HFF-Myc (cell line): ENCODE measurements at regions not wholly inside any gene's neighbourhood (a gene's known extent, or its start where the extent isn't known, plus 50 kb on each side); places are given as distances from the start of the nearest gene placed in this dataset.

ENCODE experiments used
- DNase-seq: peaks from one replicate; pipeline ENCODE4 v3.0.0-alpha.2; 2011; ENCODE audit warnings: low read depth; ENCODE audit errors: extremely low read depth
- H3K4me3 ChIP-seq: replicated peaks from 2 replicates; pipeline ENCODE4 v1.5.1; 2011; ENCODE audit warnings: low read depth, mild to moderate bottlenecking, control low read depth, low read length
- CTCF ChIP-seq: IDR thresholded peaks from 2 replicates; pipeline ENCODE4 v1.5.1; 2012; ENCODE audit warnings: mild to moderate bottlenecking, low read depth, low read length, control low read depth; ENCODE audit errors: missing control alignments

GRCh38 chr6:44558024-44558831, 170.7 kb downstream of the CDC5L start:
- H3K4me3 ChIP-seq: no peak overlapping the region
- no peak for DNase-seq
- no peak for TF ChIP-seq CTCF

- no peak overlapping the region for H3K4me3 ChIP-seq
- no peak for TF ChIP-seq CTCF
- no peak for DNase-seq
Measured at GRCh38 chr6:44558832-44559251, 171.3 kb downstream of the CDC5L start.

- no peak for DNase-seq
- no peak for TF ChIP-seq CTCF
- H3K4me3 ChIP-seq: no peak overlapping the region
Measured at GRCh38 chr6:44559486-44560270, 172.2 kb downstream of the CDC5L start.

GRCh38 chr6:44560458-44561059, 173.1 kb downstream of the CDC5L start:
- no peak for TF ChIP-seq CTCF
- no peak for DNase-seq

GRCh38 chr6:44561060-44561623, 173.6 kb downstream of the CDC5L start:
- no peak for DNase-seq
- TF ChIP-seq CTCF: no peak
- H3K4me3 ChIP-seq: no peak overlapping the region

More at GRCh38 chr6:44560458-44561059, 173.1 kb downstream of the CDC5L start:
- no peak overlapping the region for H3K4me3 ChIP-seq

GRCh38 chr6:44561832-44562665, 174.5 kb downstream of the CDC5L start:
- no peak overlapping the region for H3K4me3 ChIP-seq
- DNase-seq: no peak
- no peak for TF ChIP-seq CTCF
